ENCODE measurements at regions not wholly inside any gene's neighbourhood (a gene's known extent, or its start where the extent isn't known, plus 50 kb on each side); places are given as distances from the start of the nearest gene placed in this dataset.

- Histone ChIP-seq H3K27me3 (ENCODE audit: control insufficient read depth, insufficient read depth, low read length) (no peaks in the 10 kb centered on the region), H3K4me3 (ENCODE audit: low read depth, low read length) (no peak overlapping the region), H3K36me3 (ENCODE audit: control insufficient read depth, insufficient read depth, low read length) (no peaks in the 10 kb centered on the region)
- TF ChIP-seq, protein P1, sequence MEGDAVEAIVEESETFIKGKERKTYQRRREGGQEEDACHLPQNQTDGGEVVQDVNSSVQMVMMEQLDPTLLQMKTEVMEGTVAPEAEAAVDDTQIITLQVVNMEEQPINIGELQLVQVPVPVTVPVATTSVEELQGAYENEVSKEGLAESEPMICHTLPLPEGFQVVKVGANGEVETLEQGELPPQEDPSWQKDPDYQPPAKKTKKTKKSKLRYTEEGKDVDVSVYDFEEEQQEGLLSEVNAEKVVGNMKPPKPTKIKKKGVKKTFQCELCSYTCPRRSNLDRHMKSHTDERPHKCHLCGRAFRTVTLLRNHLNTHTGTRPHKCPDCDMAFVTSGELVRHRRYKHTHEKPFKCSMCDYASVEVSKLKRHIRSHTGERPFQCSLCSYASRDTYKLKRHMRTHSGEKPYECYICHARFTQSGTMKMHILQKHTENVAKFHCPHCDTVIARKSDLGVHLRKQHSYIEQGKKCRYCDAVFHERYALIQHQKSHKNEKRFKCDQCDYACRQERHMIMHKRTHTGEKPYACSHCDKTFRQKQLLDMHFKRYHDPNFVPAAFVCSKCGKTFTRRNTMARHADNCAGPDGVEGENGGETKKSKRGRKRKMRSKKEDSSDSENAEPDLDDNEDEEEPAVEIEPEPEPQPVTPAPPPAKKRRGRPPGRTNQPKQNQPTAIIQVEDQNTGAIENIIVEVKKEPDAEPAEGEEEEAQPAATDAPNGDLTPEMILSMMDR (IDR thresholded peaks at IDR 0.05; ENCODE audit: insufficient read depth, low read length, severe bottlenecking), result no peak
- DNase-seq (ENCODE audit: low read depth) (no peak), FAIRE-seq (no peak)
These were observed 125.5 kb upstream of the SERBP1 start for GRCh38 chr1:67555461-67556296.

- H3K36me3 ChIP-seq (ENCODE audit: control insufficient read depth, insufficient read depth, low read length), result no peaks in the 10 kb centered on the region
- FAIRE-seq (no peak), DNase-seq (ENCODE audit: low read depth) (no peak)
- TF ChIP-seq, protein P1 (IDR thresholded peaks at IDR 0.05; ENCODE audit: insufficient read depth, low read length, severe bottlenecking), result no peak
- no peaks in the 10 kb centered on the region for H3K27me3 ChIP-seq (ENCODE audit: control insufficient read depth, insufficient read depth, low read length)
- H3K4me3 ChIP-seq (ENCODE audit: low read depth, low read length), result no peak overlapping the region
These were observed 126.2 kb upstream of the SERBP1 start for GRCh38 chr1:67556297-67556900.

- no peak for DNase-seq (ENCODE audit: low read depth)
- Histone ChIP-seq H3K27me3 (ENCODE audit: control insufficient read depth, insufficient read depth, low read length) (no peaks in the 10 kb centered on the region), H3K36me3 (ENCODE audit: control insufficient read depth, insufficient read depth, low read length) (no peaks in the 10 kb centered on the region), H3K4me3 (ENCODE audit: low read depth, low read length) (no peak overlapping the region)
- TF ChIP-seq, protein P1 (IDR thresholded peaks at IDR 0.05; ENCODE audit: insufficient read depth, low read length, severe bottlenecking), result no peak
- no peak for FAIRE-seq
These were observed 127.1 kb upstream of the GADD45A start for GRCh38 chr1:67557696-67558448.

DNA sequence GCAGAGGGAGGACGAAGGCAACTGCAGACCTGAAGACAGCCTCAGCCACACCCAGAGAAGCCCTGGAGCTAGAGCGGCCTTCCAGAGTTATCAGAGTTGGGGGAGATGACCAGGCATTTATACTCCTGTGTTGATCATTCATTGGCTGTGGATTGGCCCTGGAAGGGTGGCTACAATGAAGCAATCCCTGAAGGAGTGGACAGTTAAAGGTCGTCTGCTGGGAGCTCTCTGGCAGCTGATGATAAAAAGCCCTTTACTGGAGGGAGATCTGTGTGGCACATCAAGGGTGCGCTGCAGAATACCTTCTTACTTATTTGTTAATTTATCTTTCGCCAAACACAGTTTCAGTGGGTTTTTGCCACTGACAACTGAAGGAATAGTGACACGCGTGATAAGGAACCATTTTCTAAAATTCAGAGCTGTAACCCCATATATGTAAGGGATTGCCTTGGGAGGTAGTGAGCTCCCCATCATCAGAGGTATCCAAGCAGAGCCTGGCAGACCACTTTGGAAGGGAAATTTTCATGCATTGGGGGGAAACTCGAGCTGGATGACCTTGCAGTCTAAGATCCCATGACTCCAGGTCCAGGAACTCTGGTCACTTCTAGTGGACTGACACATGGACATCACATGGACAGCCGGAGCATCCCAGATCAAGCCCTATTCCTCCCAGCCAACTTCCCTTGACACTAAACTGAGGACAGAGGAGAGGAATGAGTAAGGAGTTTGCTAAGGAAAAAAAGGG lies 126.4 kb upstream of the GADD45A start:
- TF ChIP-seq, protein P1 (IDR thresholded peaks at IDR 0.05; ENCODE audit: insufficient read depth, low read length, severe bottlenecking), result no peak
- no peak for FAIRE-seq
- H3K36me3 ChIP-seq (ENCODE audit: control insufficient read depth, insufficient read depth, low read length), result no peaks in the 10 kb centered on the region
- H3K4me3 ChIP-seq (ENCODE audit: low read depth, low read length), result no peak overlapping the region
- no peaks in the 10 kb centered on the region for H3K27me3 ChIP-seq (ENCODE audit: control insufficient read depth, insufficient read depth, low read length)
- DNase-seq (ENCODE audit: low read depth), result no peak

- FAIRE-seq (no peak), DNase-seq (ENCODE audit: low read depth) (no peak)
- TF ChIP-seq, protein P1 (IDR thresholded peaks at IDR 0.05; ENCODE audit: insufficient read depth, low read length, severe bottlenecking), result no peak
- H3K4me3 ChIP-seq (ENCODE audit: low read depth, low read length), result no peak overlapping the region
- no peaks in the 10 kb centered on the region for H3K27me3 ChIP-seq (ENCODE audit: control insufficient read depth, insufficient read depth, low read length)
- no peaks in the 10 kb centered on the region for H3K36me3 ChIP-seq (ENCODE audit: control insufficient read depth, insufficient read depth, low read length)
These were observed 125.7 kb upstream of the GADD45A start for GRCh38 chr1:67559222-67559700.
